HEK293 (cell line): ENCODE measurements at regions not wholly inside any gene's neighbourhood (a gene's known extent, or its start where the extent isn't known, plus 50 kb on each side); places are given as distances from the start of the nearest gene placed in this dataset.

Source experiments
- CTCF ChIA-PET: fragments of 350-600 bp; formaldehyde crosslinking; extraction: SDS; loops from one replicate; lab custom pipeline; 2021; ENCODE audit warnings: antibody characterized with exemption; lab: Yijun Ruan, JAX
- POLR2A ChIA-PET: fragments of 300-600 bp; formaldehyde crosslinking; extraction: SDS; loops from one replicate; lab custom pipeline; 2020; ENCODE audit warnings: antibody characterized with exemption, inconsistent platforms; lab: Yijun Ruan, JAX
- H3K27ac ChIP-seq: fragments of 200-500 bp; sonication (Bioruptor generic); 2 replicates; pipeline ENCODE4 v1.5.1; 2014; ENCODE audit warnings: low read depth, low read length, control low read depth, inconsistent platforms; ENCODE audit errors: extremely low read depth
- H3K36me3 ChIP-seq, 2 experiments: fragments of 200-500 bp in 1 of 2; sonication (Bioruptor generic) in 1 of 2; 1 replicate in 1 of 2; 2 replicates in 1 of 2; pipeline ENCODE4 v1.5.1; 2014 to 2017; ENCODE audit warnings: inconsistent platforms in 2 of 2, low read length in 2 of 2; ENCODE audit not compliant: control insufficient read depth in 2 of 2, insufficient read depth in 1 of 2
- H3K4me1 ChIP-seq: fragments of 200-500 bp; sonication (Bioruptor generic); 2 replicates; pipeline ENCODE4 v1.5.1; 2014; ENCODE audit warnings: mild to moderate bottlenecking, low read length, inconsistent platforms; ENCODE audit not compliant: control insufficient read depth, insufficient read depth
- H3K4me3 ChIP-seq: 2 replicates; pipeline ENCODE4 v1.5.1; 2011; ENCODE audit warnings: low read depth, mild to moderate bottlenecking, control low read depth, low read length, moderate library complexity
- H3K9me3 ChIP-seq: fragments of 200-500 bp; sonication (Bioruptor generic); 2 replicates; pipeline ENCODE4 v1.5.1; 2014; ENCODE audit warnings: low read depth, low read length, inconsistent platforms; ENCODE audit not compliant: control insufficient read depth, insufficient read depth
- CTCF ChIP-seq: fragments of 450-650 bp; formaldehyde crosslinking; IDR thresholded peaks from 2 replicates; pipeline ENCODE4 v1.5.1; 2016; ENCODE audit warnings: missing biosample characterization, missing genetic modification characterization
- GLI4 ChIP-seq: fragments of 450-650 bp; formaldehyde crosslinking; IDR thresholded peaks from 2 replicates; pipeline ENCODE4 v1.5.1; 2016; ENCODE audit warnings: missing biosample characterization, missing genetic modification characterization
- INSM2 ChIP-seq: fragments of 450-650 bp; formaldehyde crosslinking; IDR thresholded peaks from 2 replicates; pipeline ENCODE4 v1.5.1; 2016; ENCODE audit warnings: missing biosample characterization, missing genetic modification characterization
- KLF7 ChIP-seq: fragments of 450-650 bp; formaldehyde crosslinking; IDR thresholded peaks from 2 replicates; pipeline ENCODE4 v1.5.1; 2016; ENCODE audit warnings: missing biosample characterization, missing genetic modification characterization, borderline replicate concordance
- SCRT1 ChIP-seq: fragments of 450-650 bp; formaldehyde crosslinking; IDR thresholded peaks from 2 replicates; pipeline ENCODE4 v1.5.1; 2016; ENCODE audit warnings: missing biosample characterization, missing genetic modification characterization, borderline replicate concordance
- ZBTB20 ChIP-seq: fragments of 450-650 bp; formaldehyde crosslinking; IDR thresholded peaks from 2 replicates; pipeline ENCODE4 v1.5.1; 2016; ENCODE audit warnings: missing biosample characterization, missing genetic modification characterization
- ZNF133 ChIP-seq: fragments of 450-650 bp; formaldehyde crosslinking; IDR thresholded peaks from 2 replicates; pipeline ENCODE4 v1.5.1; 2016; ENCODE audit warnings: missing biosample characterization, missing genetic modification characterization
- ZNF138 ChIP-seq: fragments of 450-650 bp; formaldehyde crosslinking; IDR thresholded peaks from 2 replicates; pipeline ENCODE4 v1.5.1; 2016; ENCODE audit warnings: missing biosample characterization, missing genetic modification characterization, borderline replicate concordance
- ZNF157 ChIP-seq: fragments of 450-650 bp; formaldehyde crosslinking; IDR thresholded peaks from 2 replicates; pipeline ENCODE4 v1.5.1; 2016; ENCODE audit warnings: missing biosample characterization, missing genetic modification characterization
- ZNF202 ChIP-seq: fragments of 450-650 bp; formaldehyde crosslinking; IDR thresholded peaks from 2 replicates; pipeline ENCODE4 v1.5.1; 2016; ENCODE audit warnings: missing biosample characterization, missing genetic modification characterization, borderline replicate concordance
- ZNF214 ChIP-seq: fragments of 450-650 bp; formaldehyde crosslinking; IDR thresholded peaks from 2 replicates; pipeline ENCODE4 v1.5.1; 2017; ENCODE audit warnings: missing biosample characterization, mild to moderate bottlenecking, missing genetic modification characterization, borderline replicate concordance
- ZNF239 ChIP-seq: fragments of 450-650 bp; formaldehyde crosslinking; IDR thresholded peaks from 2 replicates; pipeline ENCODE4 v1.5.1; 2016; ENCODE audit warnings: missing biosample characterization, missing genetic modification characterization
- ZNF341 ChIP-seq: fragments of 450-650 bp; formaldehyde crosslinking; IDR thresholded peaks from 2 replicates; pipeline ENCODE4; 2016; ENCODE audit warnings: low read depth, missing biosample characterization, missing genetic modification characterization
- ZNF354C ChIP-seq: fragments of 450-650 bp; formaldehyde crosslinking; IDR thresholded peaks from 2 replicates; pipeline ENCODE4 v1.5.1; 2016; ENCODE audit warnings: missing biosample characterization, missing genetic modification characterization, low read depth, borderline replicate concordance
- ZNF404 ChIP-seq: fragments of 450-650 bp; formaldehyde crosslinking; IDR thresholded peaks from 2 replicates; pipeline ENCODE4 v1.5.1; 2017; ENCODE audit warnings: missing biosample characterization, missing genetic modification characterization
- ZNF560 ChIP-seq: fragments of 450-650 bp; formaldehyde crosslinking; IDR thresholded peaks from 2 replicates; pipeline ENCODE4 v1.5.1; 2017; ENCODE audit warnings: missing biosample characterization, missing genetic modification characterization, borderline replicate concordance
- TF ChIP-seq, protein P1 (sequence below): fragments of 450-650 bp; formaldehyde crosslinking; IDR thresholded peaks from 2 replicates; pipeline ENCODE4 v1.5.1; 2016; ENCODE audit warnings: missing biosample characterization, missing genetic modification characterization
- TF ChIP-seq, protein P2 (sequence below): fragments of 450-650 bp; formaldehyde crosslinking; IDR thresholded peaks from 2 replicates; pipeline ENCODE4 v1.5.1; 2016; ENCODE audit warnings: missing biosample characterization, missing genetic modification characterization, borderline replicate concordance
- TF ChIP-seq, protein P3 (sequence below): sonication (generic); formaldehyde crosslinking; IDR thresholded peaks from 2 replicates; pipeline ENCODE4 v1.8.1; 2022; ENCODE audit warnings: mild to moderate bottlenecking, moderate library complexity, missing genetic modification reagents

DNA sequence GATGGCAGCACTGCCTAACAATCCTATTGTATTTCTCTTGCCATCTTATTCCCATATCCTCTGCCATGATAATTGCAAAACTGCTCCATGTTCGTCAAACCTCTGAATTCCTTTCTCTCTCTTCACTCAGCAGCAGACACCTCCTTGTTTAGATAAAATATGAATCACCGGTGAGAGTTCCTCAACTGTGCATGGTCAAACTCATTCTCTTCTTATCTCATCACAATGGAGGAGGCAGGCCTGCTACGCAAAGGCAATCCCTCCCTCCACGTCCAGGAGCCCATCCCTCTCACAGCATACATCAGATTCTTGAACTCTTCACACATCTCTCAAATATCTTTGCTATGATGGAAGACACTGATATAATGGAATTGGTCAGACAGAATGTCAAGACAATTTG, 90.1 kb upstream of the DAAM1 start:
- ChIA-PET POLR2A (no interaction called here), CTCF (interaction anchor here (0.6 kb wide), 1 partner anchor 356 kb away, joined by 3 read pairs; no protein-coding TSS in a partner anchor)
- Histone ChIP-seq H3K4me1 (0 out of 2 replicates have a peak, but pooled peaks cover 4% of the 10 kb centered on the region), H3K4me3 (no peak overlapping the region), H3K36me3 (no peaks in the 10 kb centered on the region), H3K9me3 (no peaks in the 10 kb centered on the region), H3K27ac (no peak overlapping the region)
- TF ChIP-seq ZNF138 (tag by site-specific recombination) (no peak), ZNF239 (tag by site-specific recombination) (no peak), CTCF (tag by site-specific recombination) (no peak), ZNF202 (tag by site-specific recombination) (no peak), SCRT1 (tag by site-specific recombination) (no peak), GLI4 (tag by site-specific recombination) (no peak), ZNF341 (tag by site-specific recombination) (no peak), INSM2 (tag by site-specific recombination) (no peak), ZNF133 (tag by site-specific recombination) (no peak), ZBTB20 (tag by site-specific recombination) (no peak), ZNF214 (tag by site-specific recombination) (no peak), ZNF157 (tag by site-specific recombination) (no peak), KLF7 (tag by site-specific recombination) (no peak), ZNF560 (tag by site-specific recombination) (no peak), ZNF404 (tag by site-specific recombination) (no peak), ZNF354C (tag by site-specific recombination) (no peak)
- TF ChIP-seq, protein P1, sequence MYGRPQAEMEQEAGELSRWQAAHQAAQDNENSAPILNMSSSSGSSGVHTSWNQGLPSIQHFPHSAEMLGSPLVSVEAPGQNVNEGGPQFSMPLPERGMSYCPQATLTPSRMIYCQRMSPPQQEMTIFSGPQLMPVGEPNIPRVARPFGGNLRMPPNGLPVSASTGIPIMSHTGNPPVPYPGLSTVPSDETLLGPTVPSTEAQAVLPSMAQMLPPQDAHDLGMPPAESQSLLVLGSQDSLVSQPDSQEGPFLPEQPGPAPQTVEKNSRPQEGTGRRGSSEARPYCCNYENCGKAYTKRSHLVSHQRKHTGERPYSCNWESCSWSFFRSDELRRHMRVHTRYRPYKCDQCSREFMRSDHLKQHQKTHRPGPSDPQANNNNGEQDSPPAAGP (tag by site-specific recombination), result no peak
- TF ChIP-seq, protein P2, sequence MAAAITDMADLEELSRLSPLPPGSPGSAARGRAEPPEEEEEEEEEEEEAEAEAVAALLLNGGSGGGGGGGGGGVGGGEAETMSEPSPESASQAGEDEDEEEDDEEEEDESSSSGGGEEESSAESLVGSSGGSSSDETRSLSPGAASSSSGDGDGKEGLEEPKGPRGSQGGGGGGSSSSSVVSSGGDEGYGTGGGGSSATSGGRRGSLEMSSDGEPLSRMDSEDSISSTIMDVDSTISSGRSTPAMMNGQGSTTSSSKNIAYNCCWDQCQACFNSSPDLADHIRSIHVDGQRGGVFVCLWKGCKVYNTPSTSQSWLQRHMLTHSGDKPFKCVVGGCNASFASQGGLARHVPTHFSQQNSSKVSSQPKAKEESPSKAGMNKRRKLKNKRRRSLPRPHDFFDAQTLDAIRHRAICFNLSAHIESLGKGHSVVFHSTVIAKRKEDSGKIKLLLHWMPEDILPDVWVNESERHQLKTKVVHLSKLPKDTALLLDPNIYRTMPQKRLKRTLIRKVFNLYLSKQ (tag by site-specific recombination), result no peak
- TF ChIP-seq, protein P3, sequence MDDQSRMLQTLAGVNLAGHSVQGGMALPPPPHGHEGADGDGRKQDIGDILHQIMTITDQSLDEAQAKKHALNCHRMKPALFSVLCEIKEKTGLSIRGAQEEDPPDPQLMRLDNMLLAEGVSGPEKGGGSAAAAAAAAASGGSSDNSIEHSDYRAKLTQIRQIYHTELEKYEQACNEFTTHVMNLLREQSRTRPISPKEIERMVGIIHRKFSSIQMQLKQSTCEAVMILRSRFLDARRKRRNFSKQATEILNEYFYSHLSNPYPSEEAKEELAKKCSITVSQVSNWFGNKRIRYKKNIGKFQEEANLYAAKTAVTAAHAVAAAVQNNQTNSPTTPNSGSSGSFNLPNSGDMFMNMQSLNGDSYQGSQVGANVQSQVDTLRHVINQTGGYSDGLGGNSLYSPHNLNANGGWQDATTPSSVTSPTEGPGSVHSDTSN (CRISPR knock-in tag), result no peak
